ENCODE measurements at regions not wholly inside any gene's neighbourhood (a gene's known extent, or its start where the extent isn't known, plus 50 kb on each side); places are given as distances from the start of the nearest gene placed in this dataset.

GRCh38 chr9:134545215-134545542, 96.4 kb upstream of the COL5A1 start:
- CTCF ChIA-PET (ENCODE audit: partially characterized antibody), result no interaction called here
- no peaks in the 10 kb centered on the region; a peak in 1 of 7 replicates for H3K27me3 ChIP-seq (replicated peaks in 1 of 4; ENCODE audit: control insufficient read depth in 3 of 4, extremely low read depth in 1 of 4, insufficient read depth in 3 of 4, low read length in 3 of 4)
- no peak overlapping the region for H4K8ac ChIP-seq (ENCODE audit: extremely low read depth, insufficient read depth, low read length)
- no peak overlapping the region for H4K91ac ChIP-seq (replicated peaks; ENCODE audit: insufficient read length, low read length)
- H3K56ac ChIP-seq (replicated peaks; ENCODE audit: insufficient read length, low read depth, low read length), result no peak overlapping the region
- H2BK5ac ChIP-seq (ENCODE audit: low read depth, low read length), result no peak overlapping the region
- H3K14ac ChIP-seq (ENCODE audit: insufficient read length), result no peak overlapping the region
- DNase-seq (ENCODE audit: low read depth in 1 of 2, low spot score in 2 of 2) (no peak), FAIRE-seq (no peak)
- H3K4me2 ChIP-seq (ENCODE audit: insufficient read depth in 1 of 2, low read depth in 2 of 2, low read length in 2 of 2), result no peak overlapping the region
- TF ChIP-seq SP4 (IDR thresholded peaks at IDR 0.05; ENCODE audit: low read length) (no peak), JUND (IDR thresholded peaks at IDR 0.05; ENCODE audit: low read length) (no peak), TAF1 (IDR thresholded peaks at IDR 0.05; ENCODE audit: low read depth, low read length) (no peak), NRF1 (IDR thresholded peaks at IDR 0.05; ENCODE audit: low read depth, low read length) (no peak), SP1 (IDR thresholded peaks at IDR 0.05; ENCODE audit: low read depth, low read length) (no peak), JUN (IDR thresholded peaks at IDR 0.05; ENCODE audit: low read depth, low read length) (no peak), KDM4A (IDR thresholded peaks at IDR 0.05; ENCODE audit: low read depth, low read length, severe bottlenecking) (no peak)
- H3K23me2 ChIP-seq (ENCODE audit: low read depth, low read length), result no peaks in the 10 kb centered on the region
- H3K9me3 ChIP-seq (ENCODE audit: insufficient read depth in 2 of 2, low read depth in 1 of 2, low read length in 1 of 2), result no peaks in the 10 kb centered on the region; a peak in 1 of 4 replicates
- H3K4ac ChIP-seq (replicated peaks; ENCODE audit: insufficient read length, low read depth, low read length), result no peak overlapping the region
- no peaks in the 10 kb centered on the region for H3K79me2 ChIP-seq (ENCODE audit: control insufficient read depth in 1 of 2, insufficient read depth in 2 of 2, low read length in 2 of 2)
- WGBS, 2 experiments (ENCODE audit: extremely low coverage in 1 of 2, insufficient coverage in 1 of 2, insufficient read length in 1 of 2, insufficient replicate concordance in 2 of 2, low coverage in 1 of 2, low lambda C conversion rate in 2 of 2, missing lambda C conversion rate in 1 of 2), result 77% methylated on average over 7 of the region's 7 CpGs; no CpG with 5 or more reads in 1 of the 2 experiments
- H4K20me1 ChIP-seq (replicated peaks in 1 of 2; ENCODE audit: control insufficient read depth in 1 of 2, insufficient read depth in 2 of 2, low read length in 2 of 2), result no peaks in the 10 kb centered on the region
- no peak overlapping the region for H2BK120ac ChIP-seq (replicated peaks; ENCODE audit: low read depth, low read length)
- no peak overlapping the region for H2BK20ac ChIP-seq (ENCODE audit: low read length)
- no peak overlapping the region for H2AFZ ChIP-seq (ENCODE audit: low read length)
- H2BK12ac ChIP-seq (ENCODE audit: low read depth, low read length), result peak overlapping the region; percentile 39; the same call in 1 of the 2 replicates
- POLR2A ChIA-PET (ENCODE audit: partially characterized antibody), result no interaction called here
- H3K79me1 ChIP-seq (ENCODE audit: low read depth, low read length), result no peaks in the 10 kb centered on the region
- no peak overlapping the region for H3K4me3 ChIP-seq (ENCODE audit: extremely low read depth in 1 of 4, insufficient read depth in 2 of 4, low read depth in 3 of 4, low read length in 4 of 4)
- no peak overlapping the region for H4K5ac ChIP-seq (ENCODE audit: insufficient read length, low read depth, low read length)
- no peak overlapping the region for H3K23ac ChIP-seq (ENCODE audit: insufficient read length)
- no peak overlapping the region for H2BK15ac ChIP-seq (ENCODE audit: low read length)
- H2AK5ac ChIP-seq (ENCODE audit: low read depth, low read length), result no peak overlapping the region
- no peak overlapping the region for H3K27ac ChIP-seq (ENCODE audit: low read depth, low read length)
- peaks cover 3 to 8% (median 5%) of the 10 kb centered on the region in 4 experiments; a peak in 4 of 7 replicates for H3K4me1 ChIP-seq (replicated peaks in 1 of 4; ENCODE audit: control insufficient read depth in 3 of 4, insufficient read depth in 4 of 4, low read length in 3 of 4)
- no peaks in the 10 kb centered on the region for H3K36me3 ChIP-seq (ENCODE audit: control insufficient read depth in 2 of 4, insufficient read depth in 4 of 4, low read length in 3 of 4)
- H3K18ac ChIP-seq (ENCODE audit: extremely low read depth, low read length), result no peak overlapping the region; the same call in 1 of the 2 replicates
- no peak overlapping the region for H3K9ac ChIP-seq (replicated peaks in 1 of 4; ENCODE audit: extremely low read depth in 1 of 4, low read depth in 3 of 4, low read length in 3 of 4)
